ENCODE measurements at regions not wholly inside any gene's neighbourhood (a gene's known extent, or its start where the extent isn't known, plus 50 kb on each side); places are given as distances from the start of the nearest gene placed in this dataset.

DNA sequence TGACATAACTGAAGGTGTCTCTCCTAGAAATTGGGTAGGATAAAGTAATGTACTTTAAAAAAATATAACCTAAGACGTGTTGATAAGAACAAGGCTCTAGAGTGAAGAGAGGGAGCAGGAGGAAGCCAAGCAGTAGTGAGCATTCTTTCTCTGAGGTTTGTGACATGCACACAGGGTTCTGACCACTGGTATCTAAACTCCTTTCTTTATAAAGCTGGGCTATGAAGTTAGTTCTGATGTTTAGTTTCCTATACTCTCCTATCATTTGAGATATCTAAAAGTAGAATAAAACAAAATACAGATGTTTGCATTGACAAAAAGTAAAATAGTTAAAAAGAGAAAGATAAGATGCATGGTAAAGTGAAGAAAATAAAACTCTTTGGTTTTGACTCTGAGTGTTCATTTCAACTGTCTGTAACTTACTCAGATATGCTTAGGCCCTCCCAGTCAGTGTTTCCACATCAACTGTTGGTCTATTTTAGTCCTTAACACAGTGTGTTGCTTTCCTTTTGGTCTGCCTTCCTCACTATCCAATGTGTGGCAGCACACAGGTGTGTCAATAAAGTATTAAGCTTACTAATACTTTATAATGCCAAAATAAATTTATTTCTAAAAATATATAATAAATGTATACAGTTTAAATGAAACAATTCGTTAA is 543.5 kb downstream of the PTPRC start:
- H3K4me3 Mint-ChIP-seq = no peak overlapping the region

DNA sequence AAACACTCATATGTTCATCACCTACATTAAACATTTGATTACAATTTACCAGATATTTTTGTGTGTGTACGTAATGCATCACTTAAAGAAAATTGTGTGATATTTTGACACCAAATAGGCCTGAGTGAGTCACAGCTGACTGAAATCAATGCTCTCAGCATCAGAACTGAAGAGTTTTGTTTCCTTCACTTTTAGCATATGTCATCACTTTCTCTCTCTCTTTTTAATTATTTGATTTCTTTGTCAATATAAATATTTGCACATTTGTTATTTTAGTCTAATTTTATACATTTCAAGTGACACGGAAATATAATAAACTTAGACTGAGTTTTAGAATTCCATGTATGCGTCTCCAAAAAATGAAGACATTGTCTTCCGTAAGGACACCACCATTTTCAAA is 545.3 kb downstream of the PTPRC start:
- Mint-ChIP-seq H3K27ac (no peak overlapping the region), H3K9me3 (no peaks in the 10 kb centered on the region), H3K4me3 (no peak overlapping the region), H3K36me3 (no peaks in the 10 kb centered on the region), H3K4me1 (no peaks in the 10 kb centered on the region), H3K27me3 (no peaks in the 10 kb centered on the region)
- DNase-seq (ENCODE audit: low spot score in 2 of 2) (no peak), ATAC-seq (ENCODE audit: low read depth) (no peak)

More for the DNA sequence above, 543.5 kb downstream of the PTPRC start:
- no peaks in the 10 kb centered on the region for H3K4me1 Mint-ChIP-seq
- H3K9me3 Mint-ChIP-seq = no peaks in the 10 kb centered on the region
- no peak overlapping the region for H3K27ac Mint-ChIP-seq
- no peak for ATAC-seq (ENCODE audit: low read depth)
- no peak for DNase-seq (ENCODE audit: low spot score in 2 of 2)
- H3K36me3 Mint-ChIP-seq = no peaks in the 10 kb centered on the region
- H3K27me3 Mint-ChIP-seq = no peaks in the 10 kb centered on the region

- ATAC-seq (ENCODE audit: low read depth) (no peak), DNase-seq (ENCODE audit: low spot score in 2 of 2) (no peak)
- Mint-ChIP-seq H3K36me3 (no peaks in the 10 kb centered on the region), H3K27me3 (peaks cover 1% of the 10 kb centered on the region), H3K27ac (no peak overlapping the region), H3K9me3 (peaks cover 2% of the 10 kb centered on the region), H3K4me1 (no peaks in the 10 kb centered on the region), H3K4me3 (no peak overlapping the region)
Measured at GRCh38 chr1:199194862-199195261, 556.0 kb downstream of the PTPRC start.

GRCh38 chr1:199197695-199198094 is 558.9 kb downstream of the PTPRC start:
- Mint-ChIP-seq H3K4me3 (no peak overlapping the region), H3K9me3 (peaks cover 2% of the 10 kb centered on the region), H3K4me1 (peaks cover 8% of the 10 kb centered on the region), H3K27me3 (peaks cover 3% of the 10 kb centered on the region), H3K27ac (no peak overlapping the region), H3K36me3 (no peaks in the 10 kb centered on the region)
- ATAC-seq (ENCODE audit: low read depth) (no peak), DNase-seq (ENCODE audit: low spot score in 2 of 2) (no peak)

DNA sequence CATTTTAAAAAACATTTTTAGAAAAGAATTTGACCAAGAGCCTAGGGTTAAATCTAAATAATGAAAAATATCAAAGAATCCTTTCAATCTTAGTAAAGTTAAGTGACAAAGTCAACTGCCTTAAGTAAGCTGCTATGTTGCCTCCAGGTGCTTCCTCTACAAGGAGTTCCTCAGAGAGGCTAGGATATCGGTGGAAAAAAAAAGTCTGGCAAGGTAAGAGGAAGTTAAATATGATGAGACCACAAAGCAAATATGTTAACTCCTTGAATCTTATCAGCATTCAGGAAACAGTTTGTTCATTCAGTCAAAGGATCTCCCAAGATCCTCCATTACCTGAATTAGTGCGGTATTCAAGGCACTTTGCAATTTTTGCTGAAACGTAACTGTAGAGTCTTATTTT is 563.5 kb downstream of the PTPRC start:
- H3K4me3 Mint-ChIP-seq = no peak overlapping the region
- no peaks in the 10 kb centered on the region for H3K36me3 Mint-ChIP-seq
- peak; percentile 45 for ATAC-seq (ENCODE audit: low read depth)
- no peak for DNase-seq (ENCODE audit: low spot score in 2 of 2)
- peaks cover 2% of the 10 kb centered on the region for H3K9me3 Mint-ChIP-seq
- H3K27me3 Mint-ChIP-seq = peaks cover 2% of the 10 kb centered on the region
- peaks cover 8% of the 10 kb centered on the region for H3K4me1 Mint-ChIP-seq
- no peak overlapping the region for H3K27ac Mint-ChIP-seq

- ATAC-seq (ENCODE audit: low read depth) = no peak
- DNase-seq (ENCODE audit: low spot score in 2 of 2) = no peak
- Mint-ChIP-seq H3K36me3 (no peaks in the 10 kb centered on the region), H3K4me1 (peaks cover 8% of the 10 kb centered on the region), H3K4me3 (no peak overlapping the region), H3K27ac (no peak overlapping the region), H3K9me3 (no peaks in the 10 kb centered on the region), H3K27me3 (peaks cover 2% of the 10 kb centered on the region)
Measured at GRCh38 chr1:199204231-199204630, 565.4 kb downstream of the PTPRC start.

GRCh38 chr1:199205740-199206441 is 567.1 kb downstream of the PTPRC start:
- H3K27ac Mint-ChIP-seq = no peak overlapping the region
- no peak overlapping the region for H3K4me3 Mint-ChIP-seq
- H3K4me1 Mint-ChIP-seq = peaks cover 8% of the 10 kb centered on the region
- no peaks in the 10 kb centered on the region for H3K36me3 Mint-ChIP-seq
- DNase-seq (ENCODE audit: low spot score in 2 of 2) (no peak), ATAC-seq (ENCODE audit: low read depth) (no peak)
- no peaks in the 10 kb centered on the region for H3K27me3 Mint-ChIP-seq
- H3K9me3 Mint-ChIP-seq = no peaks in the 10 kb centered on the region

DNA sequence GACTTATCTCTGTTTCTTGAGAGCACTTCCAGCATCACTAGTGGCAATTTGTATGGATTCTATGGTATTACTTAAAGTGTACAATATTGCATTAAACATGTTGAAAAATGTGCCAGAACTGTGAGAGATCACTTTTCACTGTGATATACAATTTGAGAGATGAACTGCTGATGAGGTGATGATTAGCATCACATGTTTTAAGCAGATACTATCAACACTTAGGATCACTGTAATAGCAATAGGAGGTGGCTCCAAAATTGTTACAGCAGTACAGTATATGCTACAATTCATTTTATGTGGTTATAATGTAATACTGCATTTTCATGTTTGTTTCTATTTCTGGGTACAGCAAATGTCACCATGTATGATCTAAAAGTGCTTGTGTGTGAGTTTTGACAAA is 570.0 kb downstream of the PTPRC start:
- no peak for DNase-seq (ENCODE audit: low spot score in 2 of 2)
- Mint-ChIP-seq H3K4me3 (no peak overlapping the region), H3K4me1 (no peaks in the 10 kb centered on the region), H3K27me3 (no peaks in the 10 kb centered on the region), H3K27ac (no peak overlapping the region), H3K9me3 (no peaks in the 10 kb centered on the region), H3K36me3 (no peaks in the 10 kb centered on the region)
- ATAC-seq (ENCODE audit: low read depth) = no peak

DNA sequence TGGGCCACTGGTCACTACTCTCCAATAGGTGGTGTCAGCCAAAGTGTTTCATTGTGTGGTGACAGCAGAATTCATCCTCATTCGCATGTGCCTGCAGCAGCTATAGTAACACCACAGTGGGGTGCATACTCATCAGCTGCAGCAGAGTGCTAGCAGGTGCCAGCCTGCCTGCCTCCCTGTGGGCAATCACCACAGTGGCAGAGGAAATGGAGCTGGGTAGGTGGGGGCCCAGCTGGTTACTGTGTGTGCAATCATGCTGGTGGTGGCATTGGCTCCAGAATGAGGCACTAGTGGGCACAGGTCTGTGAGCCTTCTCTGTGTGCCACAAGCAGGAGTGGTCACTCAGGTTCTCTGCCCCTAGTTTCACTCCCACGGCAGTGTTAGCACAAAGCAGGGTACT is 579.2 kb downstream of the PTPRC start:
- H3K4me3 Mint-ChIP-seq = no peak overlapping the region
- no peak for ATAC-seq (ENCODE audit: low read depth)
- DNase-seq (ENCODE audit: low spot score in 2 of 2) = no peak
- H3K9me3 Mint-ChIP-seq = peaks cover 14% of the 10 kb centered on the region
- H3K36me3 Mint-ChIP-seq = no peaks in the 10 kb centered on the region
- peaks cover 8% of the 10 kb centered on the region for H3K27me3 Mint-ChIP-seq
- H3K4me1 Mint-ChIP-seq = no peaks in the 10 kb centered on the region
- H3K27ac Mint-ChIP-seq = no peak overlapping the region

- Mint-ChIP-seq H3K4me1 (no peaks in the 10 kb centered on the region), H3K27ac (no peak overlapping the region), H3K36me3 (no peaks in the 10 kb centered on the region), H3K27me3 (peaks cover 8% of the 10 kb centered on the region), H3K4me3 (no peak overlapping the region), H3K9me3 (peaks cover 14% of the 10 kb centered on the region)
- DNase-seq (ENCODE audit: low spot score in 2 of 2) = no peak
- no peak for ATAC-seq (ENCODE audit: low read depth)
Measured at GRCh38 chr1:199218533-199218932, 579.7 kb downstream of the PTPRC start.

DNA sequence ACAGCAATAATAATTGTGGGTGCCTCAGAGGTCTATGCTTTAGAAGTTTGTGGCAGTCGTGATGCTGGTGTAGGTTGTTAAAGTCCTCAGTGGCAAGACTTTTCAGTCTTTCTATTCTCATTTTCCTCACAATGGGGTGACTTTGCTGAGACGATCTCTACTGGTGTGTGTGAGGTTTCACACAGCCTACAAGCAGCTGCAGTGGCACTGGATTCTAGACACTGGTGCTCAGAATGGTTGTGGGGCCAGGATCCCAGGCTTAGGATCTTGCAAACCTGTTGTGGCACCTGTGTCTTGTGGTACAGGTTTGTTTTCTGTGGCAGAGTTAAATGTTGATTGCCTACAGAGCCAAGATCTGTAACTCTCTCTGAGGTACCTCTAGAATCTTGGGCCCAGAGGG is 581.2 kb downstream of the PTPRC start:
- DNase-seq (ENCODE audit: low spot score in 2 of 2) (no peak), ATAC-seq (ENCODE audit: low read depth) (no peak)
- no peak overlapping the region for H3K27ac Mint-ChIP-seq
- no peaks in the 10 kb centered on the region for H3K4me1 Mint-ChIP-seq
- H3K4me3 Mint-ChIP-seq = no peak overlapping the region
- H3K9me3 Mint-ChIP-seq = peaks cover 10% of the 10 kb centered on the region
- peaks cover 8% of the 10 kb centered on the region for H3K27me3 Mint-ChIP-seq
- H3K36me3 Mint-ChIP-seq = no peaks in the 10 kb centered on the region

DNA sequence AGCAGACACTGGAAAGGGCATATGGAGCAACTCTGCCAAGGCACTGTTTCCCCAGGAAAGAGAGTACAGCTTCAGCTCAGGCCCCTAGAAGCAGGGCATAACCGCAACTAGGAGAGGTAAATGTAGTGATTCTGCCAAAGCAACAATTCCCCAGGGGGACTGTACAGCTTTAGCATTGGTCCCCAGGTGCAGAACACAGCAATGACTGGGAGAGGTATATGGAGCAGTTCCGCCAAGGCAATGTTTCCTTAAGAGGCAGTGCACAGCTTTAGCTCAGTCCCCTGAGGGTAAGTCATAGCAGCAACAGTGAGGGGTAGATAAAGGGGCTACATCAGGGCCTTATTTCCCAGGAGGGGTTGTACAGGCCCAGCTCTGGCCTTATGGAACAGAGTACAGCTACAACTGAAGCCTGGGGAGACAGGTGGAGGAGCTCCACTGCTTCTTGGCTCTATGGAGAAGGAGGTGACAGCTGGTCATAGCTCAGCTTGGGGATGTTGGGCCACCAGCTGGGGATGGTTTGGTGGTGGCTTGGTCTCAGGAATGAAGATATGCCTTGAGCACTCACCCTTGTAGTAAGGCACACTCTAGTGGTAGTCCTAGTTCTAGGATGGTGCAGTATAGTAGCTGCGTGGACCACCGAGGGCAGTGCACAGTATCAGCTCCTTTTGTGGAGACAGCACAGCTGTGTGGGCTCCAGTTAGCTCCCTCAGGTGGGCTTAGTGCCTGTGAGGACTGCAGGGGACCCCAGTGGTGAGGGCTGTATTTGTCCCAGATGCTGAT is 582.7 kb downstream of the PTPRC start:
- peaks cover 8% of the 10 kb centered on the region for H3K27me3 Mint-ChIP-seq
- H3K36me3 Mint-ChIP-seq = no peaks in the 10 kb centered on the region
- ATAC-seq (ENCODE audit: low read depth) (no peak), DNase-seq (ENCODE audit: low spot score in 2 of 2) (no peak)
- H3K4me3 Mint-ChIP-seq = no peak overlapping the region
- H3K27ac Mint-ChIP-seq = no peak overlapping the region
- peaks cover 4% of the 10 kb centered on the region for H3K4me1 Mint-ChIP-seq
- H3K9me3 Mint-ChIP-seq = no peaks in the 10 kb centered on the region

GRCh38 chr1:199223936-199224335 is 585.1 kb downstream of the PTPRC start:
- peaks cover 6% of the 10 kb centered on the region for H3K27me3 Mint-ChIP-seq
- H3K27ac Mint-ChIP-seq = no peak overlapping the region
- no peak for DNase-seq (ENCODE audit: low spot score in 2 of 2)
- ATAC-seq (ENCODE audit: low read depth) = no peak
- no peaks in the 10 kb centered on the region for H3K9me3 Mint-ChIP-seq
- H3K4me1 Mint-ChIP-seq = peaks cover 4% of the 10 kb centered on the region
- no peaks in the 10 kb centered on the region for H3K36me3 Mint-ChIP-seq
- H3K4me3 Mint-ChIP-seq = no peak overlapping the region

GRCh38 chr1:199226163-199226562 is 587.3 kb downstream of the PTPRC start:
- ATAC-seq (ENCODE audit: low read depth) (peak; percentile 77), DNase-seq (ENCODE audit: low spot score in 2 of 2) (no peak)
- peaks cover under 1% of the 10 kb centered on the region for H3K27me3 Mint-ChIP-seq
- no peaks in the 10 kb centered on the region for H3K9me3 Mint-ChIP-seq
- H3K36me3 Mint-ChIP-seq = no peaks in the 10 kb centered on the region
- peaks cover 4% of the 10 kb centered on the region for H3K4me1 Mint-ChIP-seq
- no peak overlapping the region for H3K4me3 Mint-ChIP-seq
- H3K27ac Mint-ChIP-seq = peak overlapping the region; percentile 7

Measured in memory B cell (primary cell).